K562 (cell line): ENCODE measurements at regions not wholly inside any gene's neighbourhood (a gene's known extent, or its start where the extent isn't known, plus 50 kb on each side); places are given as distances from the start of the nearest gene placed in this dataset.

Experiments used
- ATF6 ChIP-seq: sonication (generic); formaldehyde crosslinking; IDR thresholded peaks from 2 replicates; pipeline ENCODE4 v1.4.0; 2020; ENCODE audit warnings: mild to moderate bottlenecking, missing genetic modification reagents
- CHD2 ChIP-seq: IDR thresholded peaks from 2 replicates; pipeline ENCODE4 v1.6.1; 2011; ENCODE audit warnings: low read depth, low read length
- MTA1 ChIP-seq: fragments of 450-650 bp; IDR thresholded peaks from 2 replicates; pipeline ENCODE4 v1.6.1; 2017; ENCODE audit warnings: borderline replicate concordance
- NCOR1 ChIP-seq: fragments of 450-650 bp; IDR thresholded peaks from 2 replicates; pipeline ENCODE4 v1.6.1; 2016; ENCODE audit warnings: mild to moderate bottlenecking, moderate library complexity
- NFE2 ChIP-seq: IDR thresholded peaks from 2 replicates; pipeline ENCODE4 v1.6.1; 2014; ENCODE audit warnings: antibody characterized with exemption, low read depth
- NONO ChIP-seq, 2 experiments: fragments of 200-400 bp in 1 of 2; fragments of 450-650 bp in 1 of 2; formaldehyde crosslinking in 1 of 2; IDR thresholded peaks; 2 replicates each; pipeline ENCODE4 v1.6.1; 2017; ENCODE audit warnings: low read depth in 2 of 2, mild to moderate bottlenecking in 2 of 2, moderate library complexity in 2 of 2, low read length in 1 of 2
- POLR2AphosphoS5 ChIP-seq: IDR thresholded peaks from 2 replicates; pipeline ENCODE4 v1.6.1; 2011; ENCODE audit warnings: mild to moderate bottlenecking, low read depth, low read length, moderate library complexity; ENCODE audit not compliant: control insufficient read depth, insufficient read depth
- SP2 ChIP-seq: IDR thresholded peaks from 2 replicates; pipeline ENCODE4 v1.6.1; 2011; ENCODE audit warnings: mild to moderate bottlenecking, low read depth, low read length, moderate library complexity; ENCODE audit not compliant: poor library complexity, severe bottlenecking; ENCODE audit errors: extremely low read depth
- ZNF785 ChIP-seq: fragments of 250-450 bp; sonication (Bioruptor Pico); IDR thresholded peaks from 2 replicates; pipeline ENCODE4 v1.4.0; 2020; ENCODE audit warnings: mild to moderate bottlenecking
- ZNF830 ChIP-seq: fragments of 250-450 bp; sonication (Bioruptor Pico); IDR thresholded peaks from 2 replicates; pipeline ENCODE4 v1.5.0; 2021; ENCODE audit warnings: mild to moderate bottlenecking
- TF ChIP-seq, protein P1 (sequence below), 3 experiments: IDR thresholded peaks in 2 of 3; conservative IDR thresholded peaks in 1 of 3; 2 replicates each; pipeline ENCODE4 v1.5.1; 2011 to 2012; ENCODE audit warnings: low read length in 3 of 3, mild to moderate bottlenecking in 3 of 3, control low read depth in 2 of 3, improper control_type of control experiment in 1 of 3, inconsistent platforms in 1 of 3, low read depth in 1 of 3, mixed read lengths in 1 of 3, moderate library complexity in 1 of 3; ENCODE audit not compliant: insufficient read depth in 2 of 3

DNA sequence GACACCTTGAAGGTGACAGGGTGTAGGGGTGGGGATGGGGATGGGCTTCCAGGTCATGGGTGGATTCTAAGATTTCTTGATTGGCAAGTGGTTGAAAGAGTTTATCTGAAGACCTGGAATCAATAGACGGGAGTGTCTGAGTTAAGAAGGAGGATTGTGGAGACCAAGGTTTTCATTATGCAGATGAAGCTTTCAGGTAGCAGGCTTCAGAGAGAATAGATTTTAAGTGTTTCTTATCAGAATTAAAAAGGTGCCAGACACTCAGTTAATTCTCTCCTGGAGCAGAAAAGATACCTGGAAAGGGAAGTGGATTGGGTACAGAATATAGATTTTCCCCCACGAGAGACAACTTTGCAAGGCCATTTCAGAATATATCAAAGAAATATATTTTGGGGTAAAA lies 211.7 kb upstream of the PRICKLE1 start:
- TF ChIP-seq, protein P1, sequence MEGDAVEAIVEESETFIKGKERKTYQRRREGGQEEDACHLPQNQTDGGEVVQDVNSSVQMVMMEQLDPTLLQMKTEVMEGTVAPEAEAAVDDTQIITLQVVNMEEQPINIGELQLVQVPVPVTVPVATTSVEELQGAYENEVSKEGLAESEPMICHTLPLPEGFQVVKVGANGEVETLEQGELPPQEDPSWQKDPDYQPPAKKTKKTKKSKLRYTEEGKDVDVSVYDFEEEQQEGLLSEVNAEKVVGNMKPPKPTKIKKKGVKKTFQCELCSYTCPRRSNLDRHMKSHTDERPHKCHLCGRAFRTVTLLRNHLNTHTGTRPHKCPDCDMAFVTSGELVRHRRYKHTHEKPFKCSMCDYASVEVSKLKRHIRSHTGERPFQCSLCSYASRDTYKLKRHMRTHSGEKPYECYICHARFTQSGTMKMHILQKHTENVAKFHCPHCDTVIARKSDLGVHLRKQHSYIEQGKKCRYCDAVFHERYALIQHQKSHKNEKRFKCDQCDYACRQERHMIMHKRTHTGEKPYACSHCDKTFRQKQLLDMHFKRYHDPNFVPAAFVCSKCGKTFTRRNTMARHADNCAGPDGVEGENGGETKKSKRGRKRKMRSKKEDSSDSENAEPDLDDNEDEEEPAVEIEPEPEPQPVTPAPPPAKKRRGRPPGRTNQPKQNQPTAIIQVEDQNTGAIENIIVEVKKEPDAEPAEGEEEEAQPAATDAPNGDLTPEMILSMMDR (IDR thresholded peaks at IDR 0.05 in 2 of 3, conservative IDR thresholded peaks at IDR 0.05 in 1 of 3; ENCODE audit: insufficient read depth in 2 of 3, low read depth in 1 of 3, low read length in 3 of 3): no peak
- no peak for TF ChIP-seq SP2
- TF ChIP-seq ATF6: no peak
- TF ChIP-seq NONO (IDR thresholded peaks at IDR 0.05; ENCODE audit: low read depth in 2 of 2, low read length in 1 of 2): no peak
- no peak for TF ChIP-seq CHD2
- TF ChIP-seq NCOR1: no peak
- TF ChIP-seq POLR2AphosphoS5: no peak
- no peak for TF ChIP-seq ZNF785 (CRISPR knock-in tag)
- TF ChIP-seq NFE2: no peak
- no peak for TF ChIP-seq ZNF830 (CRISPR knock-in tag)
- no peak for TF ChIP-seq MTA1
